B cell (primary cell): ENCODE measurements at regions not wholly inside any gene's neighbourhood (a gene's known extent, or its start where the extent isn't known, plus 50 kb on each side); places are given as distances from the start of the nearest gene placed in this dataset.

Experiments
- ATAC-seq: fragments of 200-7000 bp; cut with Tn5 transposase; one replicate; pipeline ENCODE4 v1.10.0; 2021; ENCODE audit warnings: low read depth, mild to moderate bottlenecking, moderate number of reproducible peaks, moderate library complexity
- CTCF ChIA-PET: fragments of 350-600 bp; sonication (Branson Sonifier 250); formaldehyde crosslinking; loops from one replicate; lab custom pipeline; 2021; ENCODE audit warnings: antibody characterized with exemption, inconsistent platforms; lab: Charles Lee
- POLR2A ChIA-PET: fragments of 350-600 bp; sonication (Branson Sonifier 250); formaldehyde crosslinking; loops from one replicate; lab custom pipeline; 2021; ENCODE audit warnings: antibody characterized with exemption; lab: Charles Lee
- DNase-seq: peaks from one replicate; pipeline ENCODE4 v3.0.0; 2013
- H2AFZ ChIP-seq: 2 replicates; pipeline ENCODE4 v1.6.1; 2012; ENCODE audit warnings: mild to moderate bottlenecking, low read depth, low read length; ENCODE audit not compliant: insufficient read depth, poor library complexity, severe bottlenecking
- H3K27ac ChIP-seq, 2 donors: 1 replicate in 1 of 2; 2 replicates in 1 of 2; pipeline ENCODE4 v1.5.1; 2012 to 2013; ENCODE audit warnings: low read length in 2 of 2, mild to moderate bottlenecking in 2 of 2, moderate library complexity in 1 of 2
- H3K27me3 ChIP-seq, 4 experiments: fragments of 200-600 bp in 1 of 4; sonication (generic) in 1 of 4; replicated peaks in 1 of 4; 1 replicate in 2 of 4; 2 replicates in 2 of 4; pipeline versions ENCODE4 v1.6.1 to v1.7.0; 2013 to 2016; ENCODE audit warnings: low read length in 3 of 4, mild to moderate bottlenecking in 2 of 4, mixed read lengths in 1 of 4, moderate library complexity in 1 of 4; ENCODE audit not compliant: insufficient read depth in 4 of 4, control insufficient read depth in 3 of 4; ENCODE audit errors: control extremely low read depth in 1 of 4
- H3K36me3 ChIP-seq, 2 experiments: replicated peaks in 1 of 2; 1 replicate in 1 of 2; 2 replicates in 1 of 2; pipeline versions ENCODE4 v1.6.1 to v1.7.1; 2013; ENCODE audit warnings: low read length in 1 of 2; ENCODE audit not compliant: insufficient read depth in 2 of 2, control insufficient read depth in 1 of 2; ENCODE audit errors: control extremely low read depth in 1 of 2, extremely low read depth in 1 of 2
- H3K4me1 ChIP-seq, 2 donors: fragments of 200-600 bp in 1 of 2; sonication (generic) in 1 of 2; 1 replicate in 1 of 2; 2 replicates in 1 of 2; pipeline versions ENCODE4 v1.5.1 to v1.6.1; 2013 to 2017; ENCODE audit warnings: low read length in 2 of 2; ENCODE audit not compliant: control insufficient read depth in 2 of 2, insufficient read depth in 2 of 2
- H3K4me2 ChIP-seq: replicated peaks from 2 replicates; pipeline ENCODE3; 2012; ENCODE audit warnings: mild to moderate bottlenecking, low read depth, low read length; ENCODE audit not compliant: poor library complexity, severe bottlenecking
- H3K4me3 ChIP-seq, 5 experiments: fragments of 200-600 bp in 1 of 5; sonication (generic) in 1 of 5; 1 replicate in 3 of 5; 2 replicates in 2 of 5; pipeline versions ENCODE4 v1.5.1 to v1.7.0; 2011 to 2016; ENCODE audit warnings: low read length in 4 of 5, mild to moderate bottlenecking in 4 of 5, low read depth in 2 of 5, control low read depth in 1 of 5, moderate library complexity in 1 of 5; ENCODE audit not compliant: insufficient read depth in 1 of 5; ENCODE audit errors: control extremely low read depth in 1 of 5, extremely low read depth in 1 of 5
- H3K79me2 ChIP-seq: fragments of 200-600 bp; sonication (generic); one replicate; pipeline ENCODE4 v1.6.0; 2016; ENCODE audit warnings: low read length; ENCODE audit not compliant: control insufficient read depth, insufficient read depth
- H3K9ac ChIP-seq: fragments of 200-600 bp; sonication (generic); 2 replicates; pipeline ENCODE4 v1.6.1; 2017; ENCODE audit warnings: mild to moderate bottlenecking, low read length, moderate library complexity
- H3K9me3 ChIP-seq, 3 donors: one replicate each; pipeline versions ENCODE4 v1.6.1 to v1.7.1; 2013; ENCODE audit warnings: low read length in 2 of 3; ENCODE audit not compliant: control insufficient read depth in 2 of 3, insufficient read depth in 1 of 3; ENCODE audit errors: control extremely low read depth in 1 of 3
- H4K20me1 ChIP-seq: 2 replicates; pipeline ENCODE4 v1.6.0; 2012; ENCODE audit warnings: mild to moderate bottlenecking, low read length; ENCODE audit not compliant: insufficient read depth, control insufficient read depth, poor library complexity, severe bottlenecking
- H3K27ac Mint-ChIP-seq: one replicate; pipeline ENCODE4 v1.8.0; 2021; ENCODE audit warnings: mixed read lengths
- H3K27me3 Mint-ChIP-seq: one replicate; pipeline ENCODE4 v1.8.0; 2021; ENCODE audit warnings: mixed read lengths
- H3K4me1 Mint-ChIP-seq: one replicate; pipeline ENCODE4 v1.8.0; 2021; ENCODE audit warnings: mixed read lengths
- H3K4me3 Mint-ChIP-seq: one replicate; pipeline ENCODE4 v1.8.0; 2021; ENCODE audit warnings: mixed read lengths
- H3K9me3 Mint-ChIP-seq: one replicate; pipeline ENCODE4 v1.8.0; 2022; ENCODE audit warnings: mixed read lengths; ENCODE audit not compliant: insufficient read depth
- EZH2 ChIP-seq: IDR thresholded peaks from 2 replicates; pipeline ENCODE4 v1.6.1; 2012; ENCODE audit warnings: borderline replicate concordance, low read depth, mild to moderate bottlenecking, moderate library complexity, low read length; ENCODE audit not compliant: insufficient read depth, poor library complexity, severe bottlenecking
- WGBS: methylation state at CpG from one replicate; pipeline ENCODE4 v1.1.5; 2013; ENCODE audit warnings: missing lambda C conversion rate; ENCODE audit not compliant: insufficient coverage; 5-methylcytosine and 5-hydroxymethylcytosine counted together
- intact Hi-C: fragments of 100-400 bp; cut with micrococcal nuclease; formaldehyde crosslinking; loops from one replicate; pipeline ENCODE4 v1.10.0; 2022
- TF ChIP-seq, protein P1 (sequence below): fragments of 200-600 bp; IDR thresholded peaks from one replicate; pipeline ENCODE4 v1.8.0; 2022; ENCODE audit warnings: antibody characterized with exemption, mild to moderate bottlenecking

DNA sequence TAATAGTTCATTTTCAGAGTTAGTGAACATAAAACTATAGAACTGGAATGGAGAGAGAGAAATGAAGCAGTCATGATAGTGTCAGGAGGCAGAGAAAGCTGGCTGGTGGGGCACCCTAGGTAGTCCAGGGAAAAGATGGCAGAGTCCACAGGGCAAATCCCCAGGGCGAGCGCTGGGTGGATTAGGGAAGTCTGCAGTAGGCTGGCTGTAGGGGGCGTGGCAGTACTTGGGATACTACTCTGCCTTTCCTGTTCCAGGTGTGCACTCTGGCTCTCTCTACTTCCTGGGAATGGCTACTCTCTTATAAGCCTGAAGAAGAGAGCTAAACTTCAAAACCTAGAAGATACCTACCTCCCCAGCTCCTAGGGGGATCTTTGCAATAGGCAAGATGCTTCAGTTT lies 232.9 kb upstream of the SLC10A2 start:
- H3K9ac ChIP-seq, result no peak overlapping the region
- WGBS, result no CpG with 5 or more reads among the region's 3 CpGs
- POLR2A ChIA-PET, result no interaction called here

DNA sequence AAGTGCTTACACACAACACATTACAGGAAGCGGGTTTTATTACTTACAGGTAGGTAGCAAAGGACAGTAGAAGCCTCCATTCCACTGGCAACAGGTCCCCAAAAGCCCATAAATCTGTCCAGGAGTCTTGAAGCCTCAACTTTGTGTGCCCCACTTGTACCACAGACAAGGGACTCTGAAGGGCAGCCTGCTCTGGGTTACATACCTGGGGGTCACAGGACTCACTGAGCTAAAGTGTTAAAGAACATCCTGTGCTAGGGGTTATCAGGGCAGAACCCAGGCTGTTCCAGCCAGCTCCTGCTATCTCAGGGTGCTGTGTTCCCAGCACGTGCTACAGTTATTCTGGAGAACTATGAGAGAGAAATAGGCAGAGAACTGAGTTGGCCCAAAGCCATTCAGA lies 230.9 kb upstream of the SLC10A2 start:
- no peaks in the 10 kb centered on the region for H3K27me3 Mint-ChIP-seq
- no peak overlapping the region for H3K4me3 Mint-ChIP-seq
- Histone ChIP-seq H4K20me1 (no peaks in the 10 kb centered on the region), H3K79me2 (no peaks in the 10 kb centered on the region), H3K9me3 (peaks cover 0 to 8% (median 7%) of the 10 kb centered on the region in 3 donors), H3K9ac (no peak overlapping the region), H3K4me2 (no peak overlapping the region), H3K36me3 (no peaks in the 10 kb centered on the region), H3K27ac (no peak overlapping the region), H3K4me1 (no peaks in the 10 kb centered on the region), H3K4me3 (no peak overlapping the region), H2AFZ (no peak overlapping the region), H3K27me3 (no peaks in the 10 kb centered on the region)
- ATAC-seq (no peak), DNase-seq (no peak)
- H3K27ac Mint-ChIP-seq, result no peak overlapping the region
- ChIA-PET CTCF (no interaction called here), POLR2A (no interaction called here)
- intact Hi-C loops, result no loop called here
- H3K9me3 Mint-ChIP-seq, result peaks cover 2% of the 10 kb centered on the region
- TF ChIP-seq EZH2, result no peak
- TF ChIP-seq, protein P1, sequence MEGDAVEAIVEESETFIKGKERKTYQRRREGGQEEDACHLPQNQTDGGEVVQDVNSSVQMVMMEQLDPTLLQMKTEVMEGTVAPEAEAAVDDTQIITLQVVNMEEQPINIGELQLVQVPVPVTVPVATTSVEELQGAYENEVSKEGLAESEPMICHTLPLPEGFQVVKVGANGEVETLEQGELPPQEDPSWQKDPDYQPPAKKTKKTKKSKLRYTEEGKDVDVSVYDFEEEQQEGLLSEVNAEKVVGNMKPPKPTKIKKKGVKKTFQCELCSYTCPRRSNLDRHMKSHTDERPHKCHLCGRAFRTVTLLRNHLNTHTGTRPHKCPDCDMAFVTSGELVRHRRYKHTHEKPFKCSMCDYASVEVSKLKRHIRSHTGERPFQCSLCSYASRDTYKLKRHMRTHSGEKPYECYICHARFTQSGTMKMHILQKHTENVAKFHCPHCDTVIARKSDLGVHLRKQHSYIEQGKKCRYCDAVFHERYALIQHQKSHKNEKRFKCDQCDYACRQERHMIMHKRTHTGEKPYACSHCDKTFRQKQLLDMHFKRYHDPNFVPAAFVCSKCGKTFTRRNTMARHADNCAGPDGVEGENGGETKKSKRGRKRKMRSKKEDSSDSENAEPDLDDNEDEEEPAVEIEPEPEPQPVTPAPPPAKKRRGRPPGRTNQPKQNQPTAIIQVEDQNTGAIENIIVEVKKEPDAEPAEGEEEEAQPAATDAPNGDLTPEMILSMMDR, result no peak
- WGBS, result 71% methylated on average over 1 of the region's 2 CpGs
- no peaks in the 10 kb centered on the region for H3K4me1 Mint-ChIP-seq

More for the DNA sequence above, 232.9 kb upstream of the SLC10A2 start:
- Mint-ChIP-seq H3K27ac (no peak overlapping the region), H3K4me1 (no peaks in the 10 kb centered on the region), H3K9me3 (peaks cover 2% of the 10 kb centered on the region), H3K4me3 (no peak overlapping the region), H3K27me3 (no peaks in the 10 kb centered on the region)
- no peak overlapping the region for H3K4me2 ChIP-seq
- intact Hi-C loops, result no loop called here
- H3K4me3 ChIP-seq, result no peak overlapping the region
- no peaks in the 10 kb centered on the region for H4K20me1 ChIP-seq
- ATAC-seq, result no peak
- H3K27me3 ChIP-seq, result no peaks in the 10 kb centered on the region
- CTCF ChIA-PET, result no interaction called here
- TF ChIP-seq, protein P1, result no peak
- no peak for TF ChIP-seq EZH2
- no peaks in the 10 kb centered on the region for H3K4me1 ChIP-seq
- no peak overlapping the region for H2AFZ ChIP-seq
- no peak overlapping the region for H3K27ac ChIP-seq
- H3K36me3 ChIP-seq, result no peaks in the 10 kb centered on the region
- no peaks in the 10 kb centered on the region for H3K79me2 ChIP-seq
- H3K9me3 ChIP-seq, result peaks cover 0 to 8% (median 7%) of the 10 kb centered on the region in 3 donors
- DNase-seq, result no peak
